ENCODE measurements at regions not wholly inside any gene's neighbourhood (a gene's known extent, or its start where the extent isn't known, plus 50 kb on each side); places are given as distances from the start of the nearest gene placed in this dataset.
A peak's percentile ranks its signal among the peaks of the same experiment; 100 is the strongest.

DNA sequence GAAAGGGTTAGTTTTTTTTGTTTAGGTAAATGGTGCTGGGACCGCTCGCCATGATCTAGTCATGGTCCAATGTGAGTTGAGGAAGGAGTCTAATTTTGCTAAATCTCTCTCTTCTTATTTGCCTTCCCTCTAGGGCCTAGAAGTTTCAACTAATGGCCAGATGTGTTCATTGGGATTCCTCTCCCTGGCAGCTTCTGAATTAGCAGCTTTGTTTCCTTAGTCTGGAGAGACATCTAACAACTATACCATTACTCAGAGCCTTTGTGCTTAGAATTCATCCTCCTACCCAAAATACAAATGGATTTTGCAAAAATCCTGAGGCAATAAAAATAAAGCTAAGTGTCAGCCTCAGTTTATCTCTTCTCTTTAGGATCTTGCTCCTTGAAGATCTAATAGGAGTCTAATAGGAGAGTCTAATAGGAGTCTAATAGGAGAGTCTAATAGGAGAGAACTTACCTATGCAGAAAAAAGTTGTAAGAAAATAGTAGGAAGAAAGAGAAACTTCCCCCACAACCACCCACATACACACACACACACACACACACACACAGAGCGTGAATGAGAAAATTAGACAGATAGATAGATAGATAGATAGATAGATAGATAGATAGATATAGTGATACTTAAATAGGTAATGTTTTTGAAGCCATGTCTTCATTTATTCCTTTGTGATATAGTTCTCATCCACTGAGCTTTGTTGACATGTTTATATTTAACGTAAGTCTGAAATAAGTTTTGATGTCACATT is 980.5 kb upstream of the CNTN5 start:
- H3K27ac ChIP-seq, result no peak overlapping the region
- TF ChIP-seq, protein P1, sequence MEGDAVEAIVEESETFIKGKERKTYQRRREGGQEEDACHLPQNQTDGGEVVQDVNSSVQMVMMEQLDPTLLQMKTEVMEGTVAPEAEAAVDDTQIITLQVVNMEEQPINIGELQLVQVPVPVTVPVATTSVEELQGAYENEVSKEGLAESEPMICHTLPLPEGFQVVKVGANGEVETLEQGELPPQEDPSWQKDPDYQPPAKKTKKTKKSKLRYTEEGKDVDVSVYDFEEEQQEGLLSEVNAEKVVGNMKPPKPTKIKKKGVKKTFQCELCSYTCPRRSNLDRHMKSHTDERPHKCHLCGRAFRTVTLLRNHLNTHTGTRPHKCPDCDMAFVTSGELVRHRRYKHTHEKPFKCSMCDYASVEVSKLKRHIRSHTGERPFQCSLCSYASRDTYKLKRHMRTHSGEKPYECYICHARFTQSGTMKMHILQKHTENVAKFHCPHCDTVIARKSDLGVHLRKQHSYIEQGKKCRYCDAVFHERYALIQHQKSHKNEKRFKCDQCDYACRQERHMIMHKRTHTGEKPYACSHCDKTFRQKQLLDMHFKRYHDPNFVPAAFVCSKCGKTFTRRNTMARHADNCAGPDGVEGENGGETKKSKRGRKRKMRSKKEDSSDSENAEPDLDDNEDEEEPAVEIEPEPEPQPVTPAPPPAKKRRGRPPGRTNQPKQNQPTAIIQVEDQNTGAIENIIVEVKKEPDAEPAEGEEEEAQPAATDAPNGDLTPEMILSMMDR (conservative IDR thresholded peaks at IDR 0.05), result no peak

- TF ChIP-seq, protein P1 (conservative IDR thresholded peaks at IDR 0.05), result no peak
- no peak overlapping the region for H3K27ac ChIP-seq
Measured at GRCh38 chr11:98047647-98048046, 973.1 kb upstream of the CNTN5 start.

GRCh38 chr11:98053851-98054250 is 966.9 kb upstream of the CNTN5 start:
- H3K27ac ChIP-seq, result no peak overlapping the region
- TF ChIP-seq, protein P1 (conservative IDR thresholded peaks at IDR 0.05), result no peak

GRCh38 chr11:98056945-98057344 is 963.8 kb upstream of the CNTN5 start:
- TF ChIP-seq, protein P1 (conservative IDR thresholded peaks at IDR 0.05), result no peak
- H3K27ac ChIP-seq, result peak overlapping the region; percentile 61

- H3K27ac ChIP-seq, result no peak overlapping the region
- TF ChIP-seq, protein P1 (conservative IDR thresholded peaks at IDR 0.05), result no peak
Measured at GRCh38 chr11:98059488-98059887, 961.3 kb upstream of the CNTN5 start.

- TF ChIP-seq, protein P1 (conservative IDR thresholded peaks at IDR 0.05), result no peak
Measured at GRCh38 chr11:98060759-98061158, 960.0 kb upstream of the CNTN5 start.

GRCh38 chr11:98061858-98062257 is 958.9 kb upstream of the CNTN5 start:
- no peak overlapping the region for H3K27ac ChIP-seq
- TF ChIP-seq, protein P1 (conservative IDR thresholded peaks at IDR 0.05), result no peak

More at GRCh38 chr11:98060759-98061158, 960.0 kb upstream of the CNTN5 start:
- no peak overlapping the region for H3K27ac ChIP-seq
